GM11168 (cell line): ENCODE measurements at regions not wholly inside any gene's neighbourhood (a gene's known extent, or its start where the extent isn't known, plus 50 kb on each side); places are given as distances from the start of the nearest gene placed in this dataset.
"Not testable (repeated sequence)": the region's sequence is repeated elsewhere in the genome, so short reads cannot be mapped to it uniquely, and the experiment has no call there.

ENCODE experiments used
- in situ Hi-C: fragments of 300-500 bp; cut with MboI; formaldehyde crosslinking; loops from one replicate; pipeline ENCODE4 v1.12.0; 2022; ENCODE audit warnings: low sequenced_read_pairs; ENCODE audit not compliant: unreplicated experiment

- in situ Hi-C loops = loop anchor here (10.0 kb wide), 1 partner anchor 87 kb away; no protein-coding TSS in a partner anchor
Measured at GRCh38 chr15:57767481-57767880, 61.0 kb downstream of the POLR2M start.

GRCh38 chr15:57769266-57769665 lies 62.8 kb downstream of the POLR2M start:
- in situ Hi-C loops = loop anchor here (10.0 kb wide), 1 partner anchor 86 kb away; no protein-coding TSS in a partner anchor

GRCh38 chr15:57770495-57770894 lies 64.0 kb downstream of the POLR2M start:
- in situ Hi-C loops = no loop called here

- in situ Hi-C loops = no loop called here
Measured at GRCh38 chr15:57772223-57772957, 65.9 kb downstream of the POLR2M start.

GRCh38 chr15:57773051-57773450 lies 66.5 kb downstream of the POLR2M start:
- in situ Hi-C loops = no loop called here

- in situ Hi-C loops = no loop called here
Measured at GRCh38 chr15:57777003-57777402, 70.5 kb downstream of the POLR2M start.

GRCh38 chr15:57780471-57780870 lies 74.0 kb downstream of the POLR2M start:
- in situ Hi-C loops = no loop called here

- in situ Hi-C loops = no loop called here
Measured at GRCh38 chr15:57782731-57783130, 76.2 kb downstream of the POLR2M start.

GRCh38 chr15:57784081-57784511 lies 77.6 kb downstream of the POLR2M start:
- in situ Hi-C loops = no loop called here

- in situ Hi-C loops = no loop called here
Measured at GRCh38 chr15:57785039-57785438, 78.5 kb downstream of the POLR2M start.

GRCh38 chr15:57785959-57786358 lies 79.4 kb downstream of the POLR2M start:
- in situ Hi-C loops = no loop called here

GRCh38 chr15:57789225-57789624 lies 82.7 kb downstream of the POLR2M start:
- in situ Hi-C loops = no loop called here

- in situ Hi-C loops = no loop called here
Measured at GRCh38 chr15:57792724-57793449, 86.4 kb downstream of the POLR2M start.

- in situ Hi-C loops = no loop called here
Measured at GRCh38 chr15:57795261-57795660, 88.7 kb downstream of the POLR2M start.

- in situ Hi-C loops = no loop called here
Measured at GRCh38 chr15:57796146-57796545, 89.6 kb downstream of the POLR2M start.

- in situ Hi-C loops = no loop called here
Measured at GRCh38 chr15:57797110-57797509, 90.6 kb downstream of the POLR2M start.

GRCh38 chr15:57797568-57798267 lies 91.2 kb downstream of the POLR2M start:
- in situ Hi-C loops = no loop called here

- in situ Hi-C loops = no loop called here
Measured at GRCh38 chr15:57806003-57806402, 99.5 kb downstream of the POLR2M start.

GRCh38 chr15:57809285-57809684 lies 102.8 kb downstream of the POLR2M start:
- in situ Hi-C loops = not testable (repeated sequence)

- in situ Hi-C loops = no loop called here
Measured at GRCh38 chr15:57816599-57816998, 110.1 kb downstream of the POLR2M start.

GRCh38 chr15:57819646-57820045 lies 113.1 kb downstream of the POLR2M start:
- in situ Hi-C loops = no loop called here
